Muscle layer of colon (tissue), 2 donors: ENCODE measurements at regions not wholly inside any gene's neighbourhood (a gene's known extent, or its start where the extent isn't known, plus 50 kb on each side); places are given as distances from the start of the nearest gene placed in this dataset.

Source experiments
- H3K27ac ChIP-seq: one replicate; pipeline ENCODE4 v1.7.0; 2013; ENCODE audit warnings: low read depth, mild to moderate bottlenecking, low read length, moderate library complexity
- H3K27me3 ChIP-seq, 2 donors: one replicate each; pipeline ENCODE4 v1.7.0; 2013; ENCODE audit warnings: low read length in 2 of 2, mild to moderate bottlenecking in 2 of 2; ENCODE audit not compliant: insufficient read depth in 2 of 2, control insufficient read depth in 1 of 2
- H3K36me3 ChIP-seq: one replicate; pipeline ENCODE4 v1.7.0; 2013; ENCODE audit warnings: mild to moderate bottlenecking, low read length; ENCODE audit not compliant: insufficient read depth
- H3K4me1 ChIP-seq: one replicate; pipeline ENCODE4 v1.7.0; 2013; ENCODE audit warnings: mild to moderate bottlenecking, low read length; ENCODE audit not compliant: insufficient read depth
- H3K4me3 ChIP-seq, 2 donors: one replicate each; pipeline ENCODE4 v1.7.0; 2013; ENCODE audit warnings: low read length in 2 of 2, low read depth in 1 of 2, mild to moderate bottlenecking in 1 of 2, moderate library complexity in 1 of 2
- H3K9ac ChIP-seq: one replicate; pipeline ENCODE4 v1.7.0; 2013; ENCODE audit warnings: low read length
- H3K9me3 ChIP-seq: one replicate; pipeline ENCODE4 v1.7.0; 2013; ENCODE audit warnings: mild to moderate bottlenecking, low read length
- donor health status: abdominal sarcoma.
- donor health status: Adenocarcinoma of cecum.

DNA sequence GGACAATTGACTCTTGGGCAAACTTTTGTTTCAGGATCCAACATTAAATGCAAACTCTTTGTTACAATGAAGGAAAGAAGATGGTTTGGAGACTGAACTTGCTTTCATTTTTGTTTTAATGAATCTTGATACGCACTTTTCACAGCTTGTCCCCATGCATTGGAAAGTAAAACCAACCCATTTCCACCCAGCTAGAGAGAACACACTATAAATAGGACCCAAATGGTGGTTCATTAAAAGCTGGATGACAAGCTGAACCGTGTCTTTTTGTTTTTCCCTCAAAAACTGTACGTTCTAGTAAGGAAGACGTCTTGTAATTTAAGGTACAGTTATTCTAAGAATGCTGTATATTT is 95.3 kb upstream of the EGFL6 start:
- H3K9ac ChIP-seq, result no peak overlapping the region
- H3K4me3 ChIP-seq, result peak overlapping the region in 1 of 2 donors; percentile 17
- H3K27ac ChIP-seq, result peak overlapping the region; percentile 27
- H3K36me3 ChIP-seq, result no peaks in the 10 kb centered on the region
- H3K4me1 ChIP-seq, result no peaks in the 10 kb centered on the region
- H3K9me3 ChIP-seq, result no peaks in the 10 kb centered on the region
- H3K27me3 ChIP-seq, result peaks cover 0 to 7% of the 10 kb centered on the region in 2 donors

DNA sequence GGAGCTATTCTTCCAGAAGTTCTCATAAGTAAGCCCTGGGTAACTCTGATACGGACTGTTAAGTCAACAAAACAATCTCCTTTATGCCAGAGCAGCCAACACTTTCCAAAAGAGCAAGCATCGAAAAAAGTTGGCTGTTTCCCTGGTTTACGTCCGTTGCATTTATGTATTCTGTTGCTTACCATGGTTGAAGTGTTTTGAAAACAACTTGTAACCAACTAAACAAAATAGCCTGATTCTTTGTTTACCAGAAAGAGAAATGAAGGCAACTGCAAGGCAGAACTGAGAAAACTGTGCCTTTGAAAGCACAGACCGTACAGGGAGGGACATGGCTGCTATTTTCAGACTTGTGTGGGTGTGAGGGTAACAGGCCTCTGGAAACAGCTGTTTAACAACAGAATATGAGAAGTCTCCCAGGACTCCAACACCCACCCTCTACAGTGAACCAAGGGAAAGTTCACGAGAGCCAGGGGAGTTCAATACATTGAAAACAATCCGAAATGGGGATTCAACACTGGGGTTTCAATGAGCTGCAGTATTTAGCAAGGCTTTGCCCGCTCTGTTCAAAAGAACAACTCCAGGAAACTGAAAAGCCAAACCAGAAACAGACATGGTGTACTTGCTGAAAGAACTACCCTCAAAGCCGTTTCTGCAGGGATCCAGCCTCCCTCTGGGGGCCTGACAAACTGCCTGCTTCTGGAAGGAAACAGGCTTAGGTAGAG is 95.8 kb upstream of the EGFL6 start:
- H3K27me3 ChIP-seq, result peaks cover 0 to 7% of the 10 kb centered on the region in 2 donors
- no peaks in the 10 kb centered on the region for H3K9me3 ChIP-seq
- no peaks in the 10 kb centered on the region for H3K36me3 ChIP-seq
- H3K27ac ChIP-seq, result peak overlapping the region; percentile 27
- peak overlapping the region in 1 of 2 donors; percentile 17 for H3K4me3 ChIP-seq
- no peak overlapping the region for H3K9ac ChIP-seq
- no peaks in the 10 kb centered on the region for H3K4me1 ChIP-seq

DNA sequence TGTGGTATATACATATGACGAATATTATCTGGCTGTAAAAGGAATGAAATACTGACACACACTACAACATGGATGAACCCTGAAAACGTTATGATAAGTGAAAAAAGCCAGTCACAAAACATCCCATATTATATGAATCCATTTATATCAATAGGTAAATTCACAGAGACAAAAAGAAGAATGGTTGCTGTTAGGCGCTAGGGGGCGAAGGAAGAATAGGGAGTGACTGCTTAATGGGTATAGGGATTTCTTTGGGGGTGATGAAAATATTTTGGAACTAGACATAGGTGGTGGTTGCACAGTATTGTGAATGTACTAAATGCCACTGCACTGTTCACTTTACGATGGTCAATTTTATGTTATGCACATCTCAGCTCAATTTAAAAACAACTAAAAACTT is 96.4 kb upstream of the EGFL6 start:
- H3K36me3 ChIP-seq, result no peaks in the 10 kb centered on the region
- H3K9ac ChIP-seq, result no peak overlapping the region
- no peak overlapping the region for H3K27ac ChIP-seq
- peak overlapping the region in 1 of 2 donors; percentile 17 for H3K4me3 ChIP-seq
- H3K27me3 ChIP-seq, result peaks cover 0 to 7% of the 10 kb centered on the region in 2 donors
- no peaks in the 10 kb centered on the region for H3K4me1 ChIP-seq
- no peaks in the 10 kb centered on the region for H3K9me3 ChIP-seq

DNA sequence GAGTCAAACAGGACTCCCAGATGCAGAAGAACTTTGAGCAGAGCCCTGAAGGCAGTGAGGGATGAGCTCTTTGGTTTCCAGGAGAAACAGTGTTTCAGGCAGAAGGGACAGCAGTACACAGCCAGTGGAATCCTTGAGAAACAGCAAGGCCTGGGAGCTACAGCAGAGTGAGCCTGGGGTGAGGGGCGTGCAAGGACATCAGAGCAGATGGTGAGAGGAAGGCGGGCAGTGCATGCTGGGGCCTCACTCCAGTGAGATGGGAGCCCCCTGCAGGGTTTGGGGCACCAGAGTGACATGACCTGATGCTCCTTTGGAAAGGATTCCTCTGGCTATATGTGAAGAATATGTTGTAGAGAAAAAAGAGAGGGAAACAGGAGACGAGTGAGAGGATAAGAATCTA is 98.1 kb upstream of the EGFL6 start:
- H3K9me3 ChIP-seq, result no peaks in the 10 kb centered on the region
- H3K27ac ChIP-seq, result no peak overlapping the region
- H3K27me3 ChIP-seq, result peaks cover 0 to 7% of the 10 kb centered on the region in 2 donors
- no peak overlapping the region for H3K4me3 ChIP-seq
- H3K36me3 ChIP-seq, result no peaks in the 10 kb centered on the region
- H3K4me1 ChIP-seq, result no peaks in the 10 kb centered on the region
- H3K9ac ChIP-seq, result no peak overlapping the region

DNA sequence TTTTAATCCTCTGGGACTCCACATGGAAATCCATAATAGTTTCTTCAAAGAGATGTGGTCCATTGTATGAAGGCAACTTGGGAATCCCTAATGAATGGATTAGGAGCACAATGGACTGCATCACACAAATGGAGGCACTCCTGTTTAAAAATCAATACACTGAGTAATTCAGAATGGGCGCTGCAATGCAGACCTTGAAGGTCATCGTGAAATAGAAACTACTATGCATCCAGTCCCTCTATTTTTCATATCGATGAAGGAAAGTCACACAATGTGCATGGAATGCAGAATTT is 98.8 kb upstream of the EGFL6 start:
- H3K9ac ChIP-seq, result no peak overlapping the region
- H3K4me1 ChIP-seq, result no peaks in the 10 kb centered on the region
- no peaks in the 10 kb centered on the region for H3K9me3 ChIP-seq
- no peak overlapping the region for H3K27ac ChIP-seq
- H3K4me3 ChIP-seq, result no peak overlapping the region
- H3K27me3 ChIP-seq, result peaks cover 0 to 7% of the 10 kb centered on the region in 2 donors
- no peaks in the 10 kb centered on the region for H3K36me3 ChIP-seq

DNA sequence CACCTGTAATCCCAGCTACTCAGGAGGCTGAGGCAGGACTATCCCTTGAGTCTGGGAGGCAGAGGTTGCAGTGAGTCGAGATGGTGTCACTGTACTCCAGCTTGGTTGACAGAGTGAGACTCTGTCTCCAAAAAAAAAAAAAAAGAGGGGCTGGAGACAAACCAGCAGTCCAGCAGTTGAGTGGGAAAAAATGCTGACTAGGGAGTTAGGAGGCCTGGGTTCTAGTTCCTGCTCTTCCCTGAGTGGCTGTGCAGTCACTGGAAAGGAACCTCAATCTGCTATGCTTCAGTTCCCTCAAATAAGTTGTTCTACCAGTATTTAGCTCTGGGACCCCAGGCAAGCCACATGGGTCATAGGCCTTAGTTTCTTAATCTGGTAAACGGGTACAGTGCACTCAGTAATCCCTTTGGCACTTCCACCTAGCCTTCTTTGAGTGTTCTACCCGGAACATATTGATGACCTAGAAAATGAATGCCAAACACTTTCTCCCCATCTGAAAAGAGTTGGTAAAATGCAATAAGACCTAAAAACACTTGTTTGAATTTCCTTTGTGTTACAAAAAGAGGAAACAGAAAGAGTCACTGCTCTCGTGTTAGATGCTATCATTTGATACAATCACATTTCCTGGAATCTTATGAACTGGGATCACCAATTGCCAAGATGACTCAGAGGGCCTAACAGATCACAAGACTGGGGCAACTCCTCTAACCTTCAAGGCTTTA is 99.3 kb upstream of the EGFL6 start:
- Histone ChIP-seq H3K27ac (no peak overlapping the region), H3K4me1 (no peaks in the 10 kb centered on the region), H3K4me3 (no peak overlapping the region), H3K36me3 (no peaks in the 10 kb centered on the region), H3K9me3 (no peaks in the 10 kb centered on the region), H3K27me3 (peaks cover 0 to 7% of the 10 kb centered on the region in 2 donors), H3K9ac (no peak overlapping the region)

DNA sequence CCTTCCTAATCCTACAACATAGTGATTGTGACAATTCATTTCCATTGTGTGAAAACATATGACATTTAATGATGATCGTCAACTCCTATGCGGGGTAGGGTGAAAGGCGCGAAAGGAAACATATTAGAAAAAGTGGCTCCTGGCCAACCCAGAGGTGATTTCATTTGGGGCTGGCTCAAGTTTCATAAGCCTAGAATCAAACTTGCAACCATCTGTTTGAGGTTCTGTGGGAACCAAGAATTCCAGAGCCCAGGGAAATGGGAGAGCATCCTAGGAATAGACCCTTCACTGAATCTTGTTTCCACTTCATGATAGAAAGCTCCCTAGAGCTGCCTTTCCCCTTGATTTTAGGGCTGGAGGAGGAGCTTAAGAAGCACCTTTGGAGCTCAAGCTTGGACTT is 101.3 kb upstream of the EGFL6 start:
- Histone ChIP-seq H3K9ac (no peak overlapping the region), H3K4me3 (no peak overlapping the region), H3K27ac (no peak overlapping the region), H3K27me3 (peaks cover 0 to 7% of the 10 kb centered on the region in 2 donors), H3K9me3 (no peaks in the 10 kb centered on the region), H3K36me3 (no peaks in the 10 kb centered on the region), H3K4me1 (no peaks in the 10 kb centered on the region)

DNA sequence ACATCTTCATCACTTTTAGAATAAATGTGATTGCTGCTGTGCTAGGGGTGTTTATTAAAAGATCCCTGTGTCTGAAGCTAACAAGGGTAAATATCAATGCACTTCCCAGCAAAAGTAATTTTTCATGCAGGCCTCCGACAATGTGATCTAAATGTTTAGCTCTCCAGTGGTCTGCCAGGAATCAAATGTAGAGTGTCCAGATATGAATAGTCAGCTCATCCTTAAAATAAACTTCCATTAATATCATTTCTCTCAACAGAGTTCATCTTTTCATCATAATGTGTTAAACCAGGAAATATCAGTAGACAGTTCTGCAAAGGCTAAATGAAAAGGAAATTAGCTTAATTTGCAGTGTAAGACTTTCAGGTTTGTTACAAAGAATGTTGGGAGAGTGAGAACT is 102.2 kb upstream of the EGFL6 start:
- no peak overlapping the region for H3K9ac ChIP-seq
- H3K36me3 ChIP-seq, result no peaks in the 10 kb centered on the region
- no peaks in the 10 kb centered on the region for H3K4me1 ChIP-seq
- H3K9me3 ChIP-seq, result no peaks in the 10 kb centered on the region
- no peak overlapping the region for H3K27ac ChIP-seq
- no peak overlapping the region for H3K4me3 ChIP-seq
- H3K27me3 ChIP-seq, result peaks cover 0 to 7% of the 10 kb centered on the region in 2 donors

DNA sequence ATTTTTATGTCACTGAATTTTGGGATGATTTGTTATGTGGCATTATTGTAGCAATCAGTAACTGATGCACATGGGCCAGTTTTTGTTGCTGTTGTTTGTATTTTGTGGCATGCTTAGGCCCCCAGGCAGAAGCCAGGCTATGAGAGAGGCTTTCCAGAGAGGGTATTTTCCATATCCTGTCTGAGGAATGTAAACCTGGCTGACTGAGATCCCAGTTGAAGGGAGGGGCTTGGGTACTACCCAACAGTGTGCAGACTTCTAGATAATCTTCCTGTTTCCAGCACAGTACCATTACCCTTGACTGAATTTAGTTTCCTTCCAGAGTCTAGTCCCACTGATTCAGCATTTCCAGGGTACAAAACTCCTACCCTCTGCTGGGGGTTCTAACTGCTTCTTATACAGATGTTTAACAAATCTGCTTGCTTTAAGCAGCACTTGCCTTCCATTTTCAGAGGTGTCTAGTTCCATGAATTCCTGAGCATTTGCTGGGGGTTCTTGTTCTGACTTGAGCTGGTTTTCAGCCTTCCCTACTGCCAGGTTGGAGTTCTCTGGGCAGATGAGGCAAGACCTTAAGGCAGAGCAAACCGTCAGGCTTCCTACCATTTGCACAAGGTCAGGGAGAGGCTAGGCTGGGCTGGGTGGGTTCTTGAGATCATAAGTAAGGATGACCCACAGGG is 104.7 kb upstream of the EGFL6 start:
- Histone ChIP-seq H3K9me3 (no peaks in the 10 kb centered on the region), H3K27ac (no peak overlapping the region), H3K4me1 (no peaks in the 10 kb centered on the region), H3K9ac (no peak overlapping the region), H3K36me3 (no peaks in the 10 kb centered on the region), H3K27me3 (no peaks in the 10 kb centered on the region), H3K4me3 (no peak overlapping the region)

DNA sequence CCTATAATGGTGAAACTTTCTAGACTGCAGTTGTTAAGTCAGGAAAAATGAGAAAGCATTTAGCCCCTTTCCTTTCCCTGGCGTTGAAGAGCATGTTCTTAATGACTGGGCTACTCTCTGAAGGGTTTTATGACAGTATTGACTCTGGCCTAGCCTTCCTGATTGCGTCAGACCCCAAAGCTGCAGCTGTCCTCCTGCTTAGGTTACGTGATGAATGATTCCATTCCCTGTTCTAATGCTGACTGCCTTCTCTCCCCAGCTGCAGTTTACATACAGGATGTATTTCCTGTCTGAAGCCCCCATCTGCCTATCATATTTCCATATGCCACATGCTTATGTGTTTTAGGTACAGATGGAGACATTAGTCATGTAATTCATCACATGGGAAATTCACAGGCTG is 105.8 kb upstream of the EGFL6 start:
- Histone ChIP-seq H3K9me3 (no peaks in the 10 kb centered on the region), H3K4me3 (no peak overlapping the region), H3K27me3 (no peaks in the 10 kb centered on the region), H3K27ac (no peak overlapping the region), H3K36me3 (no peaks in the 10 kb centered on the region), H3K4me1 (no peaks in the 10 kb centered on the region), H3K9ac (no peak overlapping the region)

DNA sequence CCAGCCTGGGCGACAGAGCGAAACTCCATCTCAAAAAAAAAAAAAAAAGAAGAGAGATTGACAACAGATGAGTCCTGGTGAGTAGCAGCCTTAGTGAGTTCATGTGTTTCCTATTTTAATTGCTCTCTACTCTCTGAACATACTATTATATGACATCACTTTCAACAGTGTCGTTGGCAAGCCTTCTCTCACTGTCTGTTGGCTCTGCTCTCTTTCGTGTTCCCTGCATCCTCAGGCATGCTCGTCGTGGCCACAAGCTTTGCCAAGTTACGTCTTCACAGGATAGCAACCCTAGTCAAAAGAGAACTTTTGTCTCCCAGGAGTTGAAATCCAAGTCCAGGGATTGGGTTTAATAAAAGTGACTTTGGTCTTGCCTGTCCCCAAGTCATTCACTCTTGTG is 117.1 kb upstream of the EGFL6 start:
- Histone ChIP-seq H3K4me3 (no peak overlapping the region), H3K36me3 (no peaks in the 10 kb centered on the region), H3K27ac (no peak overlapping the region), H3K27me3 (peaks cover 0 to 9% of the 10 kb centered on the region in 2 donors), H3K9ac (no peak overlapping the region), H3K9me3 (no peaks in the 10 kb centered on the region), H3K4me1 (no peaks in the 10 kb centered on the region)
